Fibroblast of the conjunctiva (primary cell): ENCODE measurements at regions not wholly inside any gene's neighbourhood (a gene's known extent, or its start where the extent isn't known, plus 50 kb on each side); places are given as distances from the start of the nearest gene placed in this dataset.
"Not testable (repeated sequence)": the region's sequence is repeated elsewhere in the genome, so short reads cannot be mapped to it uniquely, and the experiment has no call there.

ENCODE experiments used
- DNase-seq: peaks from one replicate; pipeline ENCODE4 v3.0.0-alpha.2; 2010; ENCODE audit warnings: low read depth

GRCh38 chr2:111424851-111425309 lies 304.2 kb downstream of the BCL2L11 start:
- DNase-seq, result not testable (repeated sequence)

DNA sequence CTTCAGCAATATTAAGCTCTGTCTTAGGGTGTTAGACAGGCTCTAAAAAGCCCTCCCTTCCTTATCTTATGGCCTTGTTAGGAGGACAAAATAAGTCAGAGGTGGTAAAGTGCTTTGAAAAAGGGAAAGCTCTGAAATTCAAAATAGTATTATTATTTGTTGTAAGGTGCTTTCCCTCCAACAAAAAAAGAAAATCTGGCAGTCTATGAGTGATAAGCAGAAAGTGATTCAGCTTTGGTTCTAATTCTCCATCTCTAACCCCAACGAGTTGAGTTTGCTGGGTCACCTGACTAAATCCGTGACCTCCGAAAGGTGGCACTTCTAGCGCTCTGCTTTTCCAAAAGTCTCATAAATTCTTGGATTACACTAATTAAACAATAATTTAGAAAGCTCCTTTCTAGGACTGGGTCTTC lies 305.1 kb downstream of the BCL2L11 start:
- not testable (repeated sequence) for DNase-seq

DNA sequence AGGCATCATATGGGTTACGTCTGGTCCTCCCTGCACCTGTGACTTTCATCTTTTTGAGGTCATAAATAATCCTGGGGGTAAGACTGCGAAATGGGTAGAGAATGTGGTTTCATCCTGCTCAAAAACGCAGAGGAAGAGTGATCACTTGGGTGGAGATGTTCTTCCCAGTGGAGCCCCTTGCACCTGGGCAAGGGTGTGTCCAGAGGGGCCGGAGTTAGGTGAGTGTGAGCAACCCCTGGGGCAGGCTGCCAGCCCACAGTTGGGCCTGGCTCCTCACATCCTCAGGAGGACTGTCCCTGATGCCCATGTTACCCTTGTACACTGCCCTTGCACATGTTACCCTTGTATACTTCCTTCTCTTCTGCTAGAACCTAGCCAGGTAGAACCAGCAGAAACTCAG lies 306.6 kb downstream of the BCL2L11 start:
- DNase-seq, result not testable (repeated sequence)

GRCh38 chr2:111428915-111429314 lies 308.2 kb downstream of the BCL2L11 start:
- not testable (repeated sequence) for DNase-seq

DNA sequence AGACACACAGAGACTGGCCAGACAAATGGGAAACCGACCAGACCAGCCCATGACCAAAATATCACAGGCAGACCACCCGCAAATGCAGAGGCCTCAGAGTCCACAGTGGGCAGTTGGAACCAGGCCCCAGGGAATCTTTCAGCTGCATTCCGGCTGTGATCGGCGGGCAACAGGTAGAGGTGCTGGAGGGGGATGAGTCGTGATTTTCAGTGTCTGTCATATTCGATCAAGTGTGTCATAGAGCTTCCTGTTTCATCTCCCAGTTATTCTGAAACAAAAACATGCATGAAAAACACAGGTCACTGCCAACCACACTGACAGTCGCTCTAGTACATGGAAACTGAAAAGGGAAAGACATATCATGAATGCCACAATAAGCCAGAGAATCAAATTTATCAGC lies 308.6 kb downstream of the BCL2L11 start:
- not testable (repeated sequence) for DNase-seq

DNA sequence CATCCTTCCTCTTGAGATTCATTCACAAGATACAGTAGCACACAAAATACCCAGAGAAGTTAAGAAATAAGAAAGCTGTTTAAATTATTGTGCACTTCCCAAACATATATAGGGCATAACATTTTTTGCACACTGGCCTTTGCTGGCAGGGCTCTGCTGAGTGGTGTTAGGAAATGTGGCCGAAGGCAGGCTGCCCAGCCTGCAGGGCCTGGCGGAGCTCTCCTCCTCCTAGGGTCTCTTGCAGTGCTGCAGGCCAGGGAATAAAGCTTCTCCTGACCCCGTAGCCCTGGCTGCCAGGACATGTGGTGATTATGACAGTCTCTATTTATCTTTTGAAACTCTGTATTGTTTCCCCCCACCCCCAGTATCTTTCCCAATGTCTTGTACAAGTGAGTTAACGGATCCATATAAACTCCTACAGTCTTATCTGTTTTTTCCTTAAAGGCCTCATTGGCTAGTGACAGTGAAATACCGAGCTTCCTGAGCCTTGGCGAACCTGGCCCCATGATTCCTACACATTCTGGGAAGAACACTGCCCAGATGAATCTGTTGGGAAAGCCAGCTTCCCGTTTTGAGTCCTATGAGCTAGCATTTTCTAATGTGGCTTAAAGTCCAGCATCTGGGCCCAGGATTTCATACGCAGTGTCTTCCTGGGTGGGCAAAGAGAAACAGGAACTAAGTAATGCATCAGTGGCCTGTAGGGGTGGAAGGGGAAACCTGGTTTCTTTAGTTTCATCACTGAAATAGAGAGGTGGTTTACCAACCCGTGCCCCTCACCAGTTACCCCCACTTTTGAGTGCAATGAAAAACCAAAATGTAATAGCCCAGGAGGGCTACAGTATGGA lies 310.3 kb downstream of the BCL2L11 start:
- not testable (repeated sequence) for DNase-seq

DNA sequence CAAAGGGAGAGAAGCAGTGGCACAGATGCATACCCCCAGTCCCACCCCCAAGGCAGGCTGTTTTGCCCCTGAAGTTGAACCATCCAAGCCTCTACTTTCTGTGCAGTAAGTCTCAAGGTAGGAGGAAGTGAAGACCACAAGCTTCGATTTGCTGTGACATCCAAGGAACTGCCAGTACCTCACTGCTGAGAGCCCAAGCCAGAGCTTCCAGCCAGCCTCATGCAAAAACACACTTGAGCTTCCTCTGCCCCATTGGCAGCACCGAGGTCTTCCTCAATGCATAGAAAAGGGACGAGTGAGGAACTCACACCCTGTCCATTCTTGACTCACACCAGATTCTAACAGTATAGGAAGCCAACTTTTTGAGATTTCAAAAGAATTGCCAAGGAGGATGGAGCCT lies 311.7 kb downstream of the BCL2L11 start:
- DNase-seq, result not testable (repeated sequence)

DNA sequence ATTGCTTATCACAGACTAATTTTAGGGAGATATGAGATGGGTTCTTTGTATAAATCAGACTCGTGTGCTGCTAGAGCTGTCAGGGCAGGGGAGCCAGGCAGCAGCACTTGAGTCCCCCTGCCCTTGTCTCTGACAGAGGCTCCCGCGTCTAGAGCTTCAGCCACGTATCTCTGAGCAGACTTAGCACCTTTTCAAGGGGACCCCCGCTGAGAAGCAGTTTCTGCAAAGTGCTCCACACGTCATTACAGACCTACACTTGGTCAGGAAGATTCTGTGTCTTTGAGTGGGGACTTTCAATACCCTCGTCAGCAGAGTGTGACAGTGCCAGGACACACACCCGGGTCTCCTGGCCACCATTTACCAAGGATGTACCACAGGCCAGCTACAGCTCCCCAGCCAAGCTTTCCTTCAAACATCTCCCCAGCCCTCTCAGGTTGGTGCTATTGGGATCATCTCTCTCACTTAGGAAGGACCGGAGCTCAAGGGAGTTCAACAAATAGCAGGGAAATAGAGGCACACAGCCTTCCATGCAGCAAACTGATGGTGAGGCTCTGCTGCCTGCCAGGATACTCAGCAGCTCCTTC lies 312.3 kb downstream of the BCL2L11 start:
- DNase-seq, result not testable (repeated sequence)

GRCh38 chr2:111433892-111434607 lies 313.3 kb downstream of the BCL2L11 start:
- not testable (repeated sequence) for DNase-seq

DNA sequence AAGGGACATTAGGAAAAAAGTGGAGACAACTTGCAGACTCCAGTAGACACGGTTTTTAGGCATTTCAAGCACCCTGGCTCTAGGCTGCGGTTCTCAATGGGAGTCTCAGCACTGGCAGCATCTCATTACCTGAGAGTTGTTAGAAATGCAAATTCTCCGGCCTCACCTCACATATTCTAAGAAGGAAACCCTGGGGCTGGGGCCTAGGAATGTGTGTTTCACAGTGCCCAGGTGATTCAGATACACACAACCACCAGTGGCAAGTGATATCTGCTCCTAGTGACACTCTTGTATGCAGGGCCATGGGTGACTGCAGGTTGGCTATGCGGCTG lies 313.9 kb downstream of the BCL2L11 start:
- not testable (repeated sequence) for DNase-seq

GRCh38 chr2:111435553-111436310 lies 315.0 kb downstream of the BCL2L11 start:
- not testable (repeated sequence) for DNase-seq

GRCh38 chr2:111436411-111436810 lies 315.7 kb downstream of the BCL2L11 start:
- DNase-seq, result not testable (repeated sequence)

- not testable (repeated sequence) for DNase-seq
These were observed 316.7 kb downstream of the BCL2L11 start for GRCh38 chr2:111437288-111437990.

- not testable (repeated sequence) for DNase-seq
These were observed 317.4 kb downstream of the BCL2L11 start for GRCh38 chr2:111438161-111438560.

DNA sequence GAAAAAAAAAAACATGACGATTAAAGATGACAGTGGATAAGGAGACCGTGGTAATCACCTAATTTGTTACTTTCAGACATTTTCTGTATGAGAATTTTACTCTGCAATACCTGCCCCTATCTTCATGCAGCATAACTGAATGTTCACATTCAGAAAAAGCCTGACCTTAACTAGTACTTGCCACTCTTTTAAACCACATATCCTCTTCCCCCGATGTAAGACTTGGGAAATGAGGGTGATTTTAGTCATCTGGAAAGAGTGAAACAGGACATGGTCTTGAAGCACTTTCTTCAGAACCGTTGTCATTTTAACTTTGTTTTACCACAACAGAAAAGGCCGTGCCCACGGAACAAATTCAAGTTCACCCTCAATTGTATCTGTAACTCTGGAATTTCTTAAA lies 318.5 kb downstream of the BCL2L11 start:
- not testable (repeated sequence) for DNase-seq

GRCh38 chr2:111441614-111442013 lies 320.9 kb downstream of the BCL2L11 start:
- not testable (repeated sequence) for DNase-seq

GRCh38 chr2:111442767-111443454 lies 322.2 kb downstream of the BCL2L11 start:
- not testable (repeated sequence) for DNase-seq

DNA sequence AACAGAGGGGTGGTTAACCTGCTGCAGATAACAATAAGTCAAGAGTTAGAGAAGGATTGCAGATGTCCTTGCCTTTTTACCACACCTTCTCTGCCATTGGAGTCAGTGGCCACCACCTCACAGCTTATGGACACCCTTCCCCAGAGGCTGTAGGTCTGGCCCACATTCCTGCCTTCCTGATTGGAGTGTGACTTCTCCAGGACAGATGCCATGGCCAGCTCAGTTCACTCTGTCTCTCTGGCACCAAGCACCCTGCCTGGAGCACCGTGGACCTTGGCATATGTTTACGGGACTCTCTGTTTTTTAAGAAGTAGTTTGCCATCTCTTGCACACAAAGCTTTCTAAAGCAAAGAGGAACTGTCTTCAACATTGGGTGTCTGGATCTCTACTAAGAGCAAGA lies 323.8 kb downstream of the BCL2L11 start:
- DNase-seq, result not testable (repeated sequence)

DNA sequence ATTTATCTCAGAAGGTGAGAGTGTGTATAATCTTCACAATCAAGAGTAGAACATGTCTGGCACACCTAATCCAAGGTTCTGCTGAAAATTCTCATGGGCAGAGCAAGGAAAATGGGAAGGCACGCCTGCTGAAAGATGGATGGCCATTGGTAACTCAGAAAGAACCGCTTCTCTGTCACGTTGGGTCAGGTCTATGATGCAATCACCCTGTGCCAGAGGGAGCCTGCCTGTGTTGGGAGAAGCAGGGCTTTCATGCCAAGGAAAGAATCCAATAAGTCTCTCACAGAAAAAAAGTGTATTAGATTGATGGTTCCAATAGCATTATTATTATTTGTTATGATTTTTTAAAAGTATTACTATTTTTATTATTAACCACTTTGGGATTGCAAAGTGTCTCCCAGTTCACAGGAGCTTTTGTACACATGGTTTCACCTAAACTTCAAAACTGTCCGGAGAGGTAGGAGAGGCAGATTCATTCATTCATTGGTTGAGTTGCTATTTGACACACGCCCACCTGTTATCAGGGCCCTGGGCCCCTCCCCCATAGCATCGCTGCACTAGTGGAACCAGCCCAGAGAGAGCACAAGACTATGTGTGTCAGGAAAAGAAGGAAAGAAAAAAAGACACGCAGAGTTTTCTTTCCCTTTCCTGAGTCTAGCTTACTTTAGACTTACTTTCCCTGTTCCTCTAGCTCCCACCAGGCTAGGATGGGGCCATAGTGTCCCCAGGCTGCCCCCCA lies 324.6 kb downstream of the BCL2L11 start:
- not testable (repeated sequence) for DNase-seq

DNA sequence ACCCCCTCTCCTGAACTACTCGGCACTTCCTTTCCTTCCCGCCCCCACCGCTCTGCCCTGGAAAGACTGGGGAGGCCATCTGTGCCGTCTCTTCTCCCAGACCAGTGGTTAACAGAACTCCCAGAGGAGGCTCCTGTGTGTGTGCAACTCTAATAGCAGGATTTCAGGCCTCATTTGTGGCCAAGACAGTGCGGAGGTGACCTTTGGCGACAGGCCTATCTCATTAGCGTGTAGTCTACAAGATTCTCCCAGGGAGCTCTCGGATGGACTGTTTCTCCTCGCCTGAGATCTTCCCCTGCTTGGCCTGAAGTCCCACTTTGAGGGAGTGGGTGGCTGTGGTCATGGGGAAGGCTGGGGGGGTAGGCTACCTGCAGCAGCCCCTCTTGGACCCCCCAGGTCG lies 325.2 kb downstream of the BCL2L11 start:
- not testable (repeated sequence) for DNase-seq
